AG10803 (cell line): ENCODE measurements at regions not wholly inside any gene's neighbourhood (a gene's known extent, or its start where the extent isn't known, plus 50 kb on each side); places are given as distances from the start of the nearest gene placed in this dataset.

Source experiments
- DNase-seq: peaks from one replicate; pipeline ENCODE4 v3.0.0; 2010; ENCODE audit warnings: low read depth
- H3K4me3 ChIP-seq: 2 replicates; pipeline ENCODE4 v1.5.1; 2011; ENCODE audit warnings: mild to moderate bottlenecking, low read length, control low read depth
- TF ChIP-seq, protein P1 (sequence below): conservative IDR thresholded peaks from 2 replicates; pipeline ENCODE4 v1.5.1; 2011; ENCODE audit warnings: mild to moderate bottlenecking, low read length, control low read depth, inconsistent platforms

DNA sequence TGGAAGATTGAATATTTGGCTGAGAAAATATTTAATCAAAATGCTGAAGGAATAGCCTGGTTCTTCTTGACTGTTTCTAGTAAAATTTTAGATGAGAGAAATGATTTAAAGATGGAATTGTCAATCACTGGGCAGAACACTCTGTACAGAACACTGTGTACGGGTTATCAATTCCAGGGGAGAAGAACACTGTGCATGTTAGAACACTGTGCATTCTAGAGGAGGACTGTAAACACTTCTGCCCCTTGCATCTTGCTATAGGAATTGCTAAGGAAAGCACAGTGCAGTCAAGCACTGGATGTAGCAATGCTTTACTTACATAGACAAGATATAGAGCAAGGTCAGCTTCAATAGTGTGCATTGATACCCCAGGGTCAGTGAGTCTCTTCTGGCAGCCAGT, 98.7 kb downstream of the RWDD3 start:
- DNase-seq: no peak
- H3K4me3 ChIP-seq: no peak overlapping the region
- TF ChIP-seq, protein P1, sequence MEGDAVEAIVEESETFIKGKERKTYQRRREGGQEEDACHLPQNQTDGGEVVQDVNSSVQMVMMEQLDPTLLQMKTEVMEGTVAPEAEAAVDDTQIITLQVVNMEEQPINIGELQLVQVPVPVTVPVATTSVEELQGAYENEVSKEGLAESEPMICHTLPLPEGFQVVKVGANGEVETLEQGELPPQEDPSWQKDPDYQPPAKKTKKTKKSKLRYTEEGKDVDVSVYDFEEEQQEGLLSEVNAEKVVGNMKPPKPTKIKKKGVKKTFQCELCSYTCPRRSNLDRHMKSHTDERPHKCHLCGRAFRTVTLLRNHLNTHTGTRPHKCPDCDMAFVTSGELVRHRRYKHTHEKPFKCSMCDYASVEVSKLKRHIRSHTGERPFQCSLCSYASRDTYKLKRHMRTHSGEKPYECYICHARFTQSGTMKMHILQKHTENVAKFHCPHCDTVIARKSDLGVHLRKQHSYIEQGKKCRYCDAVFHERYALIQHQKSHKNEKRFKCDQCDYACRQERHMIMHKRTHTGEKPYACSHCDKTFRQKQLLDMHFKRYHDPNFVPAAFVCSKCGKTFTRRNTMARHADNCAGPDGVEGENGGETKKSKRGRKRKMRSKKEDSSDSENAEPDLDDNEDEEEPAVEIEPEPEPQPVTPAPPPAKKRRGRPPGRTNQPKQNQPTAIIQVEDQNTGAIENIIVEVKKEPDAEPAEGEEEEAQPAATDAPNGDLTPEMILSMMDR: no peak

DNA sequence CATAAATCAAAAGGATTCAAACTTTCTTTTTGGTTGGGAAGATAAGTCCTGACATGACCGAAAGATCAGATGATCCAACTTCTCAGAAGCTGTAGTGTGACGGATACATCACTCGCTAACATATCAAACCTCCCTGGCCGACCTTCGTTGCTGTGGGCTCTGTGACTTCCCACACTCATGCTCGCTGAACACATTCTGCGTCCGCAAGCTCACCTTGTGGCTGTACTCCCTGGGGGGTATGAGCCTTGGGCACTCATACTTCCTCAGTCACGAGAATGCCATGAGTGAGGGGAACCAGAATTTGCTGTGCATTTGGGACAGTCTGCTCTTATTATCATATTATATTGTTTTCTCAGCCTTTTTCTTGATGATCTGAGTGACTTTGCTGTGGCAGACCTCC, 105.4 kb downstream of the RWDD3 start:
- TF ChIP-seq, protein P1: no peak
- no peak for DNase-seq
- no peak overlapping the region for H3K4me3 ChIP-seq

DNA sequence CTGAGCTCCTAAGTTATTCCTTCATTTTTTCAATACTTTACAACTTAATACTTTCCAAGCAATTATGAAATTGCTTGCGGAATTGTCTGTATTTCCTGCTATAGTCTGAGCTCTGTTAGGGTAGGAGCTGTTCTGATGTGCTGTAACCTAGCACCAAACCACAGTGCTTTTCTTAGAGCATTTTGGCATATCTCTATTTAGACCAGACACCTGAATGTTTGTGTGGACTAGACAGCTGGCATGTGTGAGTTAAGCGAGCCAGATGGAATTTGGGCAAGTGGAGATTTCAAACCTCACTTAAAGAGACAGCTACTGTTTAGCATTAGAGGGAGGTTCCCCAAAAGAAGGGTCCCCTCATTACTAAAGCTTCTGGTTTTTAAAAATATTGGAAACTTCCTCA, 106.1 kb downstream of the RWDD3 start:
- H3K4me3 ChIP-seq: no peak overlapping the region
- no peak for DNase-seq

DNA sequence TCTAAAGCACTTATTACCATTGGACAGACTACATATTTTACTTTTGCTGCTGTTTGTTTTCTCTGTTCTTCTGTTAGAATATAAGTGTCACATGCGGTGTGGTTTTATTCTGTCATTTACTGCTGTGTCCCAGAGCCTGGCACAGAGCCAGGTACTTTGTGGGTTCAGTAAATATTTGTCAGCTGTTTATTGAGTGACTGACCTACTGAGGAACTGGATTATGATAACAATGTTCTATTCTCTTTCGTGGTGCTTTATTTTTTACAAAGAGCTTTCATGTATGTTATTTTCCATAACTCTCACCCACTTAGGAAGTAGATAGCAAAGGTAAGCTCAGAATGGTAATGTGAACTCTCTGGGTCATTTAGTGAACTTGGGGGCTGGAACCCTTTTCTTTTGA, 118.8 kb downstream of the RWDD3 start:
- DNase-seq: no peak
- H3K4me3 ChIP-seq: no peak overlapping the region
- TF ChIP-seq, protein P1: no peak

More for the DNA sequence above, 106.1 kb downstream of the RWDD3 start:
- TF ChIP-seq, protein P1: no peak

DNA sequence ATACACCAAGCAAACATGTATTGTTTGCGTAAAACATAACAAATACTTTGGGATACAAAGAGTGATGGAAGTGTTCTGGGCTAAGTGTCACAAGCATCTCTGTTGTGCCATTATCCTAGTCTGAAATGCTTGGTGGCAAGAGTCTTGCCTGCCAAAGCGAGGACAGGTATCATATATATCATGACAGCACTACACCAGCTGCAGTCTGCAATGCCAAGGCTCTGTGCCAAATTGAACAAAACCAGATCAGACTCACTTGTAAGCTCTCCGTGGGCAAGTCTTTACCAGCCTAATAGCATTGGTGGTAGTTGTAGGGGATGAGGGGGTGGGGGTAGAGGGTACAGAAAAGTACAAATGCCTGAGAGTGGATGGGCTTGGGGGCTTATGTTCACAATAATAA, 119.2 kb downstream of the RWDD3 start:
- TF ChIP-seq, protein P1: no peak
- H3K4me3 ChIP-seq: no peak overlapping the region
- no peak for DNase-seq

DNA sequence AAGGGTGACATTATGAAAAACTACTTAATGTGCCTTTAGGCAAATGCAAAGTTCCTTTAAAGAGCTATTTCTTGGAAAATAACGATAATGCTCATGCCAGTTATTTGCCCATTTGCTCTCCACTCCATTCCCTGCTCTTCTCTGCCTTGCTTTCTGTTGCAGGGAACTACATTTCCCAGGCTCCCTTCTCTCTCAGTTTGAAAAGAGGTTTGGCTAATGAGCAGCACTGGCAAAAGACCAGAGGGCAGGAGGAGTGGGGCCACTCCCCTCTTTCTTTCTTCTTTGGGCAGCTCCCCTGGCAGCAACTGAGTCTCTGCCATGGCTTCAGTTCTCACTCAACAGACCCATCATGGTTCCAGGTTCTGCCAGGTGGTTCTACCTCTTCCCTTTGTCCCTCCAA, 130.5 kb downstream of the RWDD3 start:
- no peak for DNase-seq
- TF ChIP-seq, protein P1: no peak
- H3K4me3 ChIP-seq: no peak overlapping the region

DNA sequence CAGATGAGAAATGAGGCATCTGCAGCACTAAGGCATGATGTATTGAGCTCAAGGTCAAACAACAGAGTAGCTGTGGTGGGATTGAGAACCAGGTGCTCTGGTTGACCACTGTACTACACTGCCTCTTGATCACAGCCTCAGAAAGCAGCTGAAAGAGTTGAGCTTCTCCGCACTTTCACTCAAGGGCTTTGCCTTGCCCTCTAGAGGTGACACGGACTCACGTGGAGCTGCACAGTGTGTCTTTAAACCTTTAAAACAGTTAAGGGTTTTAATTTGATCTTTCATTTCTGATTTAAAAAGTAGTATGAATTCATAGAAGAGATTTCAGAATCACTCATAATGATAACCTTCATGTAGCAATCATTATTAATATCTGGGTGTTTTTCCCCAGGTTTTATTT, 132.5 kb downstream of the RWDD3 start:
- no peak overlapping the region for H3K4me3 ChIP-seq
- no peak for DNase-seq
- TF ChIP-seq, protein P1: no peak
